Ovary (tissue), 3 donors: ENCODE measurements at regions not wholly inside any gene's neighbourhood (a gene's known extent, or its start where the extent isn't known, plus 50 kb on each side); places are given as distances from the start of the nearest gene placed in this dataset.

Experiments
- CTCF ChIP-seq, 3 donors: fragments of 450-650 bp in 2 of 3; fragments of 200-600 bp in 1 of 3; IDR thresholded peaks; one replicate each; pipeline versions ENCODE4 v1.5.1 to v1.8.0; 2016 to 2022; ENCODE audit warnings: antibody characterized with exemption in 3 of 3, mild to moderate bottlenecking in 1 of 3
- POLR2A ChIP-seq: fragments of 450-650 bp; IDR thresholded peaks from one replicate; pipeline ENCODE4 v1.6.1; 2017; ENCODE audit warnings: antibody characterized with exemption, mild to moderate bottlenecking, moderate library complexity
- donor health status: DM: no; HTN: no; CAD: no.

DNA sequence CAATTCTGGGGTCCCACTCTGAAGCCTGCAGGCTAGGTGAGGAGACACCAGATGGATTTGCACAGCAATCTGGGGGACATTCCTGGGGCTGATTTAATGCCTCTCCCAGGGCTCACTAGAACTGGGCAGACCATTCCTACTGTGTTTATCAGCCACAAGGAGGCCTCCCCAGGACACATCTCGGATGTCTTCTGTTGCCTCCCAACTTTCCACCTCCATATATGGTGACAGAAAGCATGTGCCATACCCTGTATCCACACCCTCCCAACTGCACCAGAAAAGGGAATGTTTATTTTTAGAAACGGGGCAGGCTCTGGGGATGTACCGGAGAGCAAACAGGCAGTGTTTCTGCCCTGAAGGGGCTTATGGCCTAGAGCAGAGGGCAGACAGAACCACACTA, 181.8 kb downstream of the CSNK2A3 start:
- TF ChIP-seq CTCF (IDR thresholded peaks at IDR 0.05) = no peak
- no peak for TF ChIP-seq POLR2A
